Heart right ventricle (tissue), 16 donors: ENCODE measurements at regions not wholly inside any gene's neighbourhood (a gene's known extent, or its start where the extent isn't known, plus 50 kb on each side); places are given as distances from the start of the nearest gene placed in this dataset.

Experiments used
- ATAC-seq, 8 donors: fragments of 200-7000 bp; cut with Tn5 transposase; one replicate each; pipeline ENCODE4 v1.9.1; 2020; ENCODE audit warnings: mild to moderate bottlenecking in 8 of 8, moderate library complexity in 8 of 8, moderate number of reproducible peaks in 1 of 8
- DNase-seq, 2 donors: peaks; one replicate each; pipeline ENCODE4 v3.0.0-alpha.2; 2020
- H3K27ac ChIP-seq, 10 donors: fragments of 200-600 bp; sonication (generic) in 2 of 10; one replicate each; pipeline versions ENCODE4 v1.5.0 to v1.8.0; 2020 to 2022; ENCODE audit warnings: mild to moderate bottlenecking in 3 of 10
- H3K27me3 ChIP-seq, 7 donors: fragments of 200-600 bp; one replicate each; pipeline ENCODE4 v1.8.0; 2021 to 2022; ENCODE audit warnings: mild to moderate bottlenecking in 2 of 7
- H3K36me3 ChIP-seq, 9 donors: fragments of 200-600 bp; sonication (generic) in 1 of 9; one replicate each; pipeline versions ENCODE4 v1.5.0 to v1.8.0; 2020 to 2022; ENCODE audit warnings: mild to moderate bottlenecking in 2 of 9
- H3K4me1 ChIP-seq, 9 donors: fragments of 200-600 bp; sonication (generic) in 1 of 9; one replicate each; pipeline versions ENCODE4 v1.5.0 to v1.8.0; 2020 to 2022; ENCODE audit warnings: mild to moderate bottlenecking in 4 of 9
- H3K4me3 ChIP-seq, 10 donors: fragments of 200-600 bp; sonication (generic) in 2 of 10; one replicate each; pipeline versions ENCODE4 v1.5.0 to v1.8.0; 2020 to 2022; ENCODE audit warnings: mild to moderate bottlenecking in 7 of 10, moderate library complexity in 2 of 10
- H3K9me3 ChIP-seq, 11 donors: fragments of 200-600 bp in 10 of 11; sonication (generic) in 2 of 11; one replicate each; pipeline versions ENCODE4 v1.5.0 to v1.8.0; 2013 to 2022; ENCODE audit warnings: mild to moderate bottlenecking in 2 of 11, control low read depth in 1 of 11, moderate library complexity in 1 of 11
- CTCF ChIP-seq, 9 donors: fragments of 200-600 bp; sonication (generic) in 2 of 9; IDR thresholded peaks; one replicate each; pipeline versions ENCODE4 v1.5.0 to v1.8.0; 2021 to 2022; ENCODE audit warnings: antibody characterized with exemption in 9 of 9, mild to moderate bottlenecking in 5 of 9, moderate library complexity in 1 of 9
- WGBS, 2 donors: extraction: QIAGEN DNeasy Blood & Tissue Kit; methylation state at CpG; one replicate each; pipeline ENCODE4 v1.1.7; 2013; ENCODE audit warnings: inconsistent platforms in 1 of 2; 5-methylcytosine and 5-hydroxymethylcytosine counted together
- intact Hi-C, 10 donors: fragments of 100-400 bp; cut with DNase I; formaldehyde crosslinking; loops; one replicate each; pipeline versions ENCODE4 v1.11.1 to v1.14.2; 2022
- donor health status: Arrhythmogenic right ventricular cardiomyopathy.
- donor health status: ischemic (EF 13 %, LVEDD 7.1; RV severe dilation, severe dysfunction).
- donor health status: healthy with polysubstance abuse.
- donor health status: DM: no; HTN: yes; CAD: no.
- donor health status: DM: no; HTN: no; CAD: no.
- donor health status: ischemic (EF 25% LVEDD 6.9; RV normal size, moderate dysfunction).
- donor health status: ischemic (EF 25% LVEDD 5.7; RV mildly dilated, moderate dysfunction).
- donor health status: healthy.
- donor health status: DM: yes; HTN: yes; CAD: no.
- donor health status: Ischemic cardiomyopathy.
- donor health status: ischemic (EF 35%, LVEDD 5.7; RV mildly dilated, moderate dysfunction).
- donor health status: nonischemic (EF 11% LVEDD 7.7; RV severe dilation, severe dysfunction).
- donor health status: DM: yes; HTN: yes; CAD: no.
- donor health status: PGD.
- donor health status: ischemic (EF 29% LVEDD 5.4; RV normal size, mild dysfunction).
- donor health status: nonischemic (EF 23%, LVEDD 6.1; RV moderate dilation, normal function).

- WGBS, 2 donors = 97 to 98% methylated on average over 7 of the region's 7 CpGs
- H3K9me3 ChIP-seq = no peaks in the 10 kb centered on the region
- intact Hi-C loops = no loop called here
- no peaks in the 10 kb centered on the region for H3K36me3 ChIP-seq
- H3K4me1 ChIP-seq = no peaks in the 10 kb centered on the region
- H3K27ac ChIP-seq = no peak overlapping the region
- H3K27me3 ChIP-seq = no peaks in the 10 kb centered on the region
- H3K4me3 ChIP-seq = no peak overlapping the region
- TF ChIP-seq CTCF (IDR thresholded peaks at IDR 0.05) = no peak
- DNase-seq = no peak
- no peak for ATAC-seq
Observed at GRCh38 chr14:100475268-100475667, 111.9 kb downstream of the BEGAIN start.

GRCh38 chr14:100476012-100476822, 111.0 kb downstream of the BEGAIN start:
- intact Hi-C loops = no loop called here
- ATAC-seq = peak in 2 of 8 donors; percentile 31 to 44
- Histone ChIP-seq H3K4me1 (no peaks in the 10 kb centered on the region), H3K4me3 (no peak overlapping the region), H3K9me3 (no peaks in the 10 kb centered on the region), H3K36me3 (no peaks in the 10 kb centered on the region), H3K27ac (peak overlapping the region in 1 of 10 donors; percentile 15), H3K27me3 (no peaks in the 10 kb centered on the region)
- no peak for DNase-seq
- 87 to 89% methylated on average over 14 of the region's 14 CpGs for WGBS, 2 donors
- TF ChIP-seq CTCF (IDR thresholded peaks at IDR 0.05) = no peak

GRCh38 chr14:100484531-100485267, 102.5 kb downstream of the BEGAIN start:
- DNase-seq = no peak
- no peak overlapping the region for H3K27ac ChIP-seq
- intact Hi-C loops = no loop called here
- H3K9me3 ChIP-seq = no peaks in the 10 kb centered on the region
- H3K4me3 ChIP-seq = no peak overlapping the region
- H3K36me3 ChIP-seq = peaks cover 0 to 14% (median 0%) of the 10 kb centered on the region in 9 donors
- 93 to 96% methylated on average over 4 of the region's 4 CpGs for WGBS, 2 donors
- no peaks in the 10 kb centered on the region for H3K27me3 ChIP-seq
- TF ChIP-seq CTCF (IDR thresholded peaks at IDR 0.05) = no peak
- ATAC-seq = no peak
- no peaks in the 10 kb centered on the region for H3K4me1 ChIP-seq

GRCh38 chr14:100486025-100486828, 101.0 kb downstream of the BEGAIN start:
- no peak overlapping the region for H3K4me3 ChIP-seq
- DNase-seq = peak; percentile 52 to 69
- H3K27ac ChIP-seq = no peak overlapping the region
- no peak for TF ChIP-seq CTCF (IDR thresholded peaks at IDR 0.05)
- no peaks in the 10 kb centered on the region for H3K9me3 ChIP-seq
- no peaks in the 10 kb centered on the region for H3K4me1 ChIP-seq
- H3K27me3 ChIP-seq = no peaks in the 10 kb centered on the region
- ATAC-seq = peak in 5 of 8 donors; percentile 61 to 75 (median 70)
- 52 to 57% methylated on average over 21 of the region's 21 CpGs for WGBS, 2 donors
- intact Hi-C loops = no loop called here
- peaks cover 0 to 14% (median 0%) of the 10 kb centered on the region in 9 donors for H3K36me3 ChIP-seq
